Fibroblast of mammary gland (primary cell): ENCODE measurements at regions not wholly inside any gene's neighbourhood (a gene's known extent, or its start where the extent isn't known, plus 50 kb on each side); places are given as distances from the start of the nearest gene placed in this dataset.

Experiments used
- DNase-seq: peaks from one replicate; pipeline ENCODE4 v3.0.0-alpha.2; 2010; ENCODE audit warnings: low read depth
- H3K4me3 ChIP-seq: 2 replicates; pipeline ENCODE4 v1.5.1; 2011; ENCODE audit warnings: low read depth, mild to moderate bottlenecking, low read length, moderate library complexity; ENCODE audit not compliant: control insufficient read depth
- TF ChIP-seq, protein P1 (sequence below): conservative IDR thresholded peaks from 2 replicates; pipeline ENCODE4 v1.5.1; 2011; ENCODE audit warnings: low read depth, low read length, inconsistent platforms; ENCODE audit not compliant: control insufficient read depth, insufficient read depth

DNA sequence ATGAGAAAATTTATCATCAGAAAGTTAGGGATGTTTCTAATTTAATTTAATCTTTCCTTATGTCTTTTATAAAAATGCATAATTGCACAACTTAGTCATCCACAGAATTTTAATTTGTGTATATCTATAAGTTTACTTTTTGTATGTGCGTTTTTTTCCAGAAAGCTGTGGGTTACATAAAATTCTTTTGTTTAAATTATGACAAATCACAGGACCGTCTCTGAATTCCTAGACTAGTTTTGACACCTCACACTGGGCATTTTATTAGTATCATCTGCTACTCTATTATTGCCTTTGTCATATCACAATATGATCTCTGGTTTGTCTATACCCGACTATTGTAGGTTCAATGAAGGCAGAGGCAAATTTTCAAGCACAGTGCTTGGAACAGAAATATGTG lies 482.4 kb upstream of the SEMA3D start:
- no peak for DNase-seq
- TF ChIP-seq, protein P1, sequence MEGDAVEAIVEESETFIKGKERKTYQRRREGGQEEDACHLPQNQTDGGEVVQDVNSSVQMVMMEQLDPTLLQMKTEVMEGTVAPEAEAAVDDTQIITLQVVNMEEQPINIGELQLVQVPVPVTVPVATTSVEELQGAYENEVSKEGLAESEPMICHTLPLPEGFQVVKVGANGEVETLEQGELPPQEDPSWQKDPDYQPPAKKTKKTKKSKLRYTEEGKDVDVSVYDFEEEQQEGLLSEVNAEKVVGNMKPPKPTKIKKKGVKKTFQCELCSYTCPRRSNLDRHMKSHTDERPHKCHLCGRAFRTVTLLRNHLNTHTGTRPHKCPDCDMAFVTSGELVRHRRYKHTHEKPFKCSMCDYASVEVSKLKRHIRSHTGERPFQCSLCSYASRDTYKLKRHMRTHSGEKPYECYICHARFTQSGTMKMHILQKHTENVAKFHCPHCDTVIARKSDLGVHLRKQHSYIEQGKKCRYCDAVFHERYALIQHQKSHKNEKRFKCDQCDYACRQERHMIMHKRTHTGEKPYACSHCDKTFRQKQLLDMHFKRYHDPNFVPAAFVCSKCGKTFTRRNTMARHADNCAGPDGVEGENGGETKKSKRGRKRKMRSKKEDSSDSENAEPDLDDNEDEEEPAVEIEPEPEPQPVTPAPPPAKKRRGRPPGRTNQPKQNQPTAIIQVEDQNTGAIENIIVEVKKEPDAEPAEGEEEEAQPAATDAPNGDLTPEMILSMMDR: no peak
- H3K4me3 ChIP-seq: no peak overlapping the region

DNA sequence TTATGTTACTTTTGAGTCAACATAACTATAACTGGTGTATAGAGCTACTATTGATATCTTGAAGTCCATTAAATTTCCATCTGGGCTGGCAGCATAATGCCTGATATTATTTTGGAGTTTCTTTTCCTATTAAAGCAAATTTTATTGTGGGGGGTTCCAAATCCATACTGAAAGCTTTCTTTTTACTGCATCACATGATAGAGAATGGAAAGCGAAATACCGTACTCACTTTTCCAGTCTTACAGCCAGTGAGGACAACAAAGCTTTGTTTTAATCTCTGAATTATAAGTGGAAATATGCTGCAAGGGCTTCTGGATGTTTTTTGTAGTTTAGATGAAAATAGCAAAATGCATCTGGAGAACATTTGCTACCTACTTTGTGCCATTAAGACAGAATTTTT lies 477.5 kb upstream of the SEMA3D start:
- TF ChIP-seq, protein P1: no peak
- no peak overlapping the region for H3K4me3 ChIP-seq
- no peak for DNase-seq

DNA sequence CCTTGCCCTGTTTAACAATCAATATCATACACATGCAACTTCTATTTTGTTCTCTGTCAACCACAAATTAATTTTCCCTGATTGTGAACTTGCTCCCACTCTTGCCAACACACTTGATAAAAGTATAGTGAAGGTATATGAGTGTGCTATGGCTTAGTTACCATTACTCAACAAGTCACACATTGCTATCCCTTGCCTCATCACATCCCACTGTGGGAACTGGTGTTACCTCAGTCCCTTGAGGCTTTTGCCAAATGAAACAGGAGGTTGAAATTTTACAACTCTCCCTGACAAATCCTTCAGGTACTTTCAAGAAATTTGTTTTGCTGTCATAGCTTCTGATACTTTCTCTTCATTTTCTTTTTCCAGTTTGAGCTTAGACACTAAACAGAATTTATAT lies 472.5 kb upstream of the SEMA3D start:
- H3K4me3 ChIP-seq: no peak overlapping the region
- TF ChIP-seq, protein P1: no peak
- peak; percentile 40 for DNase-seq

DNA sequence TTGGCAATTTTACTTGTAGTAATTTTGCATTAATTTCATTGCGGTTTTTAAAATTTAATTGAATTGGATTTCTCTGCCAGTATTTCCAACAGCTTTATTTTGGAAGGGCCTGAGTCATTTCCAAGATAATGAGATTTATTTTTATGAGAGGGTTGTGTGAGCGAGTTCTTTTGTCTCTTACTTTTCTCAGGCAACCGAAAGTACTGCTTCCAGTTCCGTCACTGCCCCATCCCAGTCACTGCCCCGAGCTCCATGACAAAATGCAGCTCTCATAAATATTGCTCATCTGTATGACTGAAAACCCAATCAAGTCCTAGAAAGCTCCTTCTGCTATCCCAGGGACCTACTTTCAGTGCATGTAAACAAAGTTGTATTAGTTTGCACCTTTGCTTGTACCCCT lies 468.4 kb upstream of the SEMA3D start:
- no peak overlapping the region for H3K4me3 ChIP-seq
- TF ChIP-seq, protein P1: no peak
- no peak for DNase-seq

DNA sequence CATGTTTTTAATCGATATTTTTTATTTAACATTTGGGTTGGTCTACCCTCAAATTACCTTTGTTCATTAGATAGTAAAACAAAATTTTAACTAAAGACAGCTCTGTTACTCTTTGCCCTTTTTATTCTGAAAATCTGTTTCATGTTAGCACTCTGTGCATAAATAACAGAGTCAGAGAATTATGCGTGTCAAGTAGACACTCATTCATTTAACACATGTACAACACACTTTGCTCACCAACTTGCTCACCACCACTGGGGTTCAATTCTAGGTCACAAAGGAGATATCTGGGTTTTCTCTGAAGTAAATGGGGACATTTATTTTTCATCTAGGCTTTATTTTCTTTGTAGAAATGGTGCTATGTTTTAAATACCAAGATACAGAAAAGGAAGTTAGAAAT lies 457.4 kb upstream of the SEMA3D start:
- no peak overlapping the region for H3K4me3 ChIP-seq
- TF ChIP-seq, protein P1: no peak
- no peak for DNase-seq

DNA sequence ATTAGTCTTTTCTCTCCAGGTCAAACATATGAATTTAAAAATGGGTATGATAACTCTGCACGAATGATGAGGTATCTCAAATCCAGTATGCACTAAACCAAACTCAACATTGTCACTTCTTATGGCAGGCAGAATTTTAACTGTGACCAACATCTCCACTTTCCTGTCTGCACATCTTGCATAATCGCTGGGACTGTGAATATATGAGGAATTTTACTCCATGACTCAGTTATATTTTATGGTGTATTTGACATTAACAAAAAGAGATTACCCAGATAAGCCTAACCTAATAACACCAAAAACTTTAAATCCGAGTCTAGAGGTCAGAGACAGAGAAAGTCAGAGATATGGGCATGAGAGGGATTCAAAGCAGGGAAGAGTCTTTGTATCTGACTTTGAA lies 454.5 kb upstream of the SEMA3D start:
- TF ChIP-seq, protein P1: no peak
- peak; percentile 8 for DNase-seq
- no peak overlapping the region for H3K4me3 ChIP-seq

DNA sequence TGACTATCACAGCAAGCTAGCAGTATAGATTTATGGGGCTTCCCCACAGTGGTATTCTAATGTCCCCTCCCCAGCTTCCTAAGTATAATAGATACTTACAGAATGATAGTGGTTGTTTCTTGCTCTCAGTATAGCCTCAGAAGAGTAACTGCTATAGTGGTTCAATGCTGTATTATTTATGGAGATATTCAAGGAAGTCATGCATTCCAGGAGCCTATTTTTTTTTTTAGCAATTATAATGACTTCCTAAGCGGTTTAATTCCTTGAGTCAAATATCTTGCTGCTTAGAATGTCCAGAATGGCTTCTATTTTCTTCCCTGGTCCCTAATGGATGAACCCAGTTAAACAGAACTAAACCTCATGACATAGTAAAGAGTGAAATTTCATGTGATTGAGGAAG lies 451.5 kb upstream of the SEMA3D start:
- no peak overlapping the region for H3K4me3 ChIP-seq
- no peak for DNase-seq
- TF ChIP-seq, protein P1: no peak
